T1000 (cell line): ENCODE measurements at regions not wholly inside any gene's neighbourhood (a gene's known extent, or its start where the extent isn't known, plus 50 kb on each side); places are given as distances from the start of the nearest gene placed in this dataset.

ENCODE experiments used
- DNase-seq: peaks from one replicate; lab custom pipeline; 2025; ENCODE audit warnings: mixed read lengths; lab: John Stamatoyannopoulos, UW

GRCh38 chr17:15109608-15110007 lies 155.5 kb downstream of the PMP22 start:
- no peak for DNase-seq

GRCh38 chr17:15108992-15109391 lies 156.1 kb downstream of the PMP22 start:
- DNase-seq = no peak

- no peak for DNase-seq
Measured at GRCh38 chr17:15106540-15106939, 158.6 kb downstream of the PMP22 start.

- no peak for DNase-seq
Measured at GRCh38 chr17:15103785-15104184, 161.3 kb downstream of the PMP22 start.

- DNase-seq = no peak
Measured at GRCh38 chr17:15101175-15101574, 164.0 kb downstream of the PMP22 start.

- DNase-seq = no peak
Measured at GRCh38 chr17:15096511-15096910, 168.6 kb downstream of the PMP22 start.

- DNase-seq = no peak
Measured at GRCh38 chr17:15095935-15096334, 169.2 kb downstream of the PMP22 start.

GRCh38 chr17:15092762-15093161 lies 172.4 kb downstream of the PMP22 start:
- DNase-seq = no peak

GRCh38 chr17:15092261-15092660 lies 172.9 kb downstream of the PMP22 start:
- no peak for DNase-seq

GRCh38 chr17:15091825-15092224 lies 173.3 kb downstream of the PMP22 start:
- DNase-seq = no peak

GRCh38 chr17:15090533-15090932 lies 174.6 kb downstream of the PMP22 start:
- DNase-seq = no peak

GRCh38 chr17:15087946-15088345 lies 177.2 kb downstream of the PMP22 start:
- DNase-seq = no peak

- DNase-seq = no peak
Measured at GRCh38 chr17:15086776-15087295, 178.3 kb downstream of the PMP22 start.

GRCh38 chr17:15085890-15086677 lies 179.0 kb downstream of the PMP22 start:
- no peak for DNase-seq

GRCh38 chr17:15083225-15083624 lies 181.9 kb downstream of the PMP22 start:
- DNase-seq = no peak

- DNase-seq = no peak
Measured at GRCh38 chr17:15081008-15081407, 184.1 kb downstream of the PMP22 start.

GRCh38 chr17:15078570-15078969 lies 186.6 kb downstream of the PMP22 start:
- no peak for DNase-seq

GRCh38 chr17:15076991-15077663 lies 188.0 kb downstream of the PMP22 start:
- DNase-seq = no peak

- no peak for DNase-seq
Measured at GRCh38 chr17:15051933-15052332, 213.2 kb downstream of the PMP22 start.

GRCh38 chr17:15049795-15050160 lies 215.3 kb downstream of the PMP22 start:
- DNase-seq = no peak

GRCh38 chr17:15048933-15049794 lies 216.0 kb downstream of the PMP22 start:
- no peak for DNase-seq

- no peak for DNase-seq
Measured at GRCh38 chr17:15048381-15048780, 216.7 kb downstream of the PMP22 start.
